Uterus (tissue), 2 donors: ENCODE measurements at regions not wholly inside any gene's neighbourhood (a gene's known extent, or its start where the extent isn't known, plus 50 kb on each side); places are given as distances from the start of the nearest gene placed in this dataset.

ENCODE experiments used
- CTCF ChIP-seq, 4 experiments: fragments of 200-600 bp in 2 of 4; fragments of 450-650 bp in 2 of 4; sonication (generic) in 2 of 4; IDR thresholded peaks; one replicate each; pipeline ENCODE4 v1.5.1; 2016 to 2019; ENCODE audit warnings: antibody characterized with exemption in 4 of 4, mild to moderate bottlenecking in 2 of 4, moderate library complexity in 1 of 4
- POLR2A ChIP-seq, 2 donors: fragments of 450-650 bp; IDR thresholded peaks; one replicate each; pipeline ENCODE4 v1.6.1; 2016; ENCODE audit warnings: antibody characterized with exemption in 2 of 2, mild to moderate bottlenecking in 1 of 2, moderate library complexity in 1 of 2

GRCh38 chrX:42025861-42026260 is 102.5 kb upstream of the CASK start:
- no peak for TF ChIP-seq CTCF (IDR thresholded peaks at IDR 0.05)
- no peak for TF ChIP-seq POLR2A (IDR thresholded peaks at IDR 0.05)
